Tibial nerve (tissue), 4 donors: ENCODE measurements at regions not wholly inside any gene's neighbourhood (a gene's known extent, or its start where the extent isn't known, plus 50 kb on each side); places are given as distances from the start of the nearest gene placed in this dataset.

ENCODE experiments used
- DNase-seq, 2 donors: peaks; one replicate each; pipeline ENCODE4 v3.0.0-alpha.2; 2019; ENCODE audit warnings: low spot score in 2 of 2
- H3K27ac ChIP-seq, 4 donors: fragments of 200-600 bp; sonication (generic) in 3 of 4; one replicate each; pipeline ENCODE4 v1.5.1; 2017 to 2019; ENCODE audit warnings: mild to moderate bottlenecking in 1 of 4
- H3K27me3 ChIP-seq, 2 donors: fragments of 200-600 bp; sonication (generic) in 1 of 2; one replicate each; pipeline versions ENCODE4 v1.5.1 to v1.6.0; 2017 to 2019
- H3K36me3 ChIP-seq, 3 donors: fragments of 200-600 bp; sonication (generic); one replicate each; pipeline ENCODE4 v1.5.1; 2018 to 2019
- H3K4me1 ChIP-seq, 4 donors: fragments of 200-600 bp; sonication (generic) in 3 of 4; one replicate each; pipeline ENCODE4 v1.5.1; 2017 to 2019
- H3K4me3 ChIP-seq, 4 donors: fragments of 200-600 bp; sonication (generic) in 3 of 4; one replicate each; pipeline ENCODE4 v1.5.1; 2017 to 2019; ENCODE audit warnings: mild to moderate bottlenecking in 1 of 4, moderate library complexity in 1 of 4
- H3K9me3 ChIP-seq, 4 donors: fragments of 200-600 bp; sonication (generic) in 3 of 4; one replicate each; pipeline ENCODE4 v1.5.1; 2017 to 2019
- EP300 ChIP-seq, 2 donors: sonication (generic); formaldehyde crosslinking; IDR thresholded peaks; one replicate each; pipeline ENCODE4 v1.6.1; 2017; ENCODE audit warnings: antibody characterized with exemption in 2 of 2, mild to moderate bottlenecking in 1 of 2
- POLR2A ChIP-seq, 2 donors: fragments of 450-650 bp; IDR thresholded peaks; one replicate each; pipeline ENCODE4 v1.6.1; 2017; ENCODE audit warnings: antibody characterized with exemption in 2 of 2, mild to moderate bottlenecking in 2 of 2, moderate library complexity in 2 of 2
- WGBS, 2 donors: methylation state at CpG; one replicate each; pipeline ENCODE4 v1.1.5; 2018; 5-methylcytosine and 5-hydroxymethylcytosine counted together
- TF ChIP-seq, protein P1 (sequence below), 5 experiments: fragments of 200-600 bp in 3 of 5; fragments of 450-650 bp in 2 of 5; sonication (generic) in 3 of 5; IDR thresholded peaks; one replicate each; pipeline ENCODE4 v1.5.1; 2016 to 2019; ENCODE audit warnings: antibody characterized with exemption in 5 of 5, mild to moderate bottlenecking in 3 of 5, moderate library complexity in 2 of 5

DNA sequence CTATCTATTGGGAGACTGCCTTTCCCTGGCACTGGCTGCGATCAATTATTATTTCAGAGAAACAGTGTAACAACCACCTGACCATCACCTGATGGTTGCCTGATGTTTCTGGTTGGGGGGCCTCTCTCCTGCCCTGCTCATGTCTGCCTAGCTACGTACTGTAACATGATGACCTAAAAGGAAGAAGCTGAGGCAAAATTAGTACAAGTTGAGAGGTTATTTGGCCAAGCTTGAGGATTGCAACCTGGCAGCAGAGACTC is 58.3 kb downstream of the OLFML3 start:
- Histone ChIP-seq H3K4me1 (no peaks in the 10 kb centered on the region), H3K36me3 (no peaks in the 10 kb centered on the region), H3K27ac (no peak overlapping the region), H3K4me3 (no peak overlapping the region), H3K27me3 (no peaks in the 10 kb centered on the region), H3K9me3 (no peaks in the 10 kb centered on the region)
- no peak for DNase-seq
- TF ChIP-seq EP300 (IDR thresholded peaks at IDR 0.05) (no peak), POLR2A (IDR thresholded peaks at IDR 0.05) (no peak)
- TF ChIP-seq, protein P1, sequence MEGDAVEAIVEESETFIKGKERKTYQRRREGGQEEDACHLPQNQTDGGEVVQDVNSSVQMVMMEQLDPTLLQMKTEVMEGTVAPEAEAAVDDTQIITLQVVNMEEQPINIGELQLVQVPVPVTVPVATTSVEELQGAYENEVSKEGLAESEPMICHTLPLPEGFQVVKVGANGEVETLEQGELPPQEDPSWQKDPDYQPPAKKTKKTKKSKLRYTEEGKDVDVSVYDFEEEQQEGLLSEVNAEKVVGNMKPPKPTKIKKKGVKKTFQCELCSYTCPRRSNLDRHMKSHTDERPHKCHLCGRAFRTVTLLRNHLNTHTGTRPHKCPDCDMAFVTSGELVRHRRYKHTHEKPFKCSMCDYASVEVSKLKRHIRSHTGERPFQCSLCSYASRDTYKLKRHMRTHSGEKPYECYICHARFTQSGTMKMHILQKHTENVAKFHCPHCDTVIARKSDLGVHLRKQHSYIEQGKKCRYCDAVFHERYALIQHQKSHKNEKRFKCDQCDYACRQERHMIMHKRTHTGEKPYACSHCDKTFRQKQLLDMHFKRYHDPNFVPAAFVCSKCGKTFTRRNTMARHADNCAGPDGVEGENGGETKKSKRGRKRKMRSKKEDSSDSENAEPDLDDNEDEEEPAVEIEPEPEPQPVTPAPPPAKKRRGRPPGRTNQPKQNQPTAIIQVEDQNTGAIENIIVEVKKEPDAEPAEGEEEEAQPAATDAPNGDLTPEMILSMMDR (IDR thresholded peaks at IDR 0.05) = no peak
- 78 to 91% methylated on average over 2 of the region's 2 CpGs for WGBS, 2 donors

DNA sequence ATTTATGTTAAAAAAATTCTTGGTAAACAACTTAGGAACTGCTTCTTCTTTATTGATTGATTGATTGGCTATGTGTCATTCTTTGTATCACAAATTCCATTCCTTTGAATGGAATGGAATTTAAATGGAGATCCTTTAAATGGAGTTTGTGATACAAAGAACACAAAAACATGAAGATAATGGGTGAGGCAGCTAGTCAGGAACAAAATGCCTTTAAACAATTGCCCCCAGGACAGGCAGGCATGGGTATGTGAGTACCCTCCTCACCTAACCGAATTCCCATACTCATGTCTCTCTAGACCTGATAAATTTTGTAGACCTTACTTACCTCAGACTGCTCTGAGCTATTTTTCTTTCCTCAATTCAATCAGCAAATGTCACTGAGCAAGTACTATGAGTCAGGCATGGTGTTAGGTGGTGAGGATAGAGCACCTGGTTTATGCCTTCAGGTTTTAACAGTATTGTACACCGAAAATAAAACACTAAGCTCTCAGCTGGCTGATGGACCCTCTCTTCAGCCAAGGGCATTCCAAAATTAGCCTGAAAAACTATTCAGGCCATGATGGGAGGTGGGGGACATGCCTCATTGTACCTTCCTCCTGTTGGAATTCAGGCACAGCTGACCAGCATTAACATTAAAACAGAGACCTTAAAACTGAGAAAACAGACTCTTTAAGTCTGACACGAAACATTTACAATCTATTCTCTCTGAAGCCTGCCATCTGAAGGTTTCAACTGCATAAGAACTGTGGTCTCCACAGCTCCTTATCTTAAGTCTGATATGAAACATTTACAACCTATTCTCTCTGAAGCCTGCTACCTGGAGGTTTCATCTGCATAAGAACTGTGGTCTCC is 58.9 kb downstream of the OLFML3 start:
- Histone ChIP-seq H3K27ac (no peak overlapping the region), H3K36me3 (no peaks in the 10 kb centered on the region), H3K27me3 (no peaks in the 10 kb centered on the region), H3K4me1 (peaks cover 0 to 3% (median 0%) of the 10 kb centered on the region in 4 donors), H3K9me3 (no peaks in the 10 kb centered on the region), H3K4me3 (no peak overlapping the region)
- 70 to 82% methylated on average over 3 of the region's 3 CpGs for WGBS, 2 donors
- DNase-seq = no peak
- TF ChIP-seq, protein P1 (IDR thresholded peaks at IDR 0.05) = no peak
- TF ChIP-seq POLR2A (IDR thresholded peaks at IDR 0.05) (no peak), EP300 (IDR thresholded peaks at IDR 0.05) (no peak)
